Caco-2 (cell line): ENCODE measurements at regions not wholly inside any gene's neighbourhood (a gene's known extent, or its start where the extent isn't known, plus 50 kb on each side); places are given as distances from the start of the nearest gene placed in this dataset.

Experiments used
- BruUV-seq: library from RNA; stranded (reverse); fragments of 400-500 nt; replicated peaks from 2 replicates; lab custom pipeline; 2021; lab: Mats Ljungman, UMichigan
- CTCF ChIA-PET: fragments of 300-600 bp; sonication (Branson Sonifier 250); formaldehyde crosslinking; loops from one replicate; lab custom pipeline; 2022; ENCODE audit warnings: antibody characterized with exemption; lab: Charles Lee
- POLR2A ChIA-PET: fragments of 300-600 bp; sonication (Branson Sonifier 250); formaldehyde crosslinking; loops from one replicate; lab custom pipeline; 2022; ENCODE audit warnings: antibody characterized with exemption; lab: Charles Lee
- DNase-seq, 2 experiments: peaks; one replicate each; pipeline versions ENCODE4 v3.0.0 to v3.0.0-alpha.2; 2020 to 2022
- H3K27me3 ChIP-seq: replicated peaks from 2 replicates; pipeline ENCODE4 v1.6.0; 2011; ENCODE audit warnings: low read length; ENCODE audit not compliant: control insufficient read depth, insufficient read depth
- H3K36me3 ChIP-seq: 2 replicates; pipeline ENCODE4 v1.5.1; 2011; ENCODE audit warnings: low read length; ENCODE audit not compliant: control insufficient read depth, insufficient read depth
- H3K4me1 ChIP-seq: fragments of 250-450 bp; sonication (Bioruptor Pico); 2 replicates; pipeline ENCODE4 v1.5.1; 2020; ENCODE audit warnings: mild to moderate bottlenecking
- H3K4me3 ChIP-seq: 2 replicates; pipeline ENCODE4 v1.5.1; 2011; ENCODE audit warnings: low read depth, mild to moderate bottlenecking, control low read depth, low read length
- H3K9me3 ChIP-seq: fragments of 250-450 bp; sonication (Bioruptor Pico); 2 replicates; pipeline ENCODE4 v1.5.1; 2020; ENCODE audit warnings: mild to moderate bottlenecking, moderate library complexity
- H3K27ac Mint-ChIP-seq: one replicate; pipeline ENCODE4 v1.8.0; 2022; ENCODE audit warnings: mixed read lengths; ENCODE audit not compliant: unreplicated experiment
- H3K27me3 Mint-ChIP-seq: one replicate; pipeline ENCODE4 v1.8.0; 2022; ENCODE audit warnings: mixed read lengths; ENCODE audit not compliant: insufficient read depth, unreplicated experiment
- H3K36me3 Mint-ChIP-seq: one replicate; pipeline ENCODE4 v1.8.0; 2022; ENCODE audit warnings: mild to moderate bottlenecking, mixed read lengths; ENCODE audit not compliant: insufficient read depth, unreplicated experiment
- H3K4me1 Mint-ChIP-seq: one replicate; pipeline ENCODE4 v1.8.0; 2022; ENCODE audit warnings: low read depth, mixed read lengths; ENCODE audit not compliant: unreplicated experiment
- H3K4me3 Mint-ChIP-seq: one replicate; pipeline ENCODE4 v1.8.0; 2022; ENCODE audit warnings: mild to moderate bottlenecking, moderate library complexity, mixed read lengths; ENCODE audit not compliant: unreplicated experiment
- H3K9me3 Mint-ChIP-seq: one replicate; pipeline ENCODE4 v1.8.0; 2022; ENCODE audit warnings: mixed read lengths; ENCODE audit not compliant: unreplicated experiment
- intact Hi-C: fragments of 100-400 bp; cut with micrococcal nuclease; formaldehyde crosslinking; loops from one replicate; pipeline ENCODE4 v1.10.0; 2022; ENCODE audit not compliant: unreplicated experiment
- TF ChIP-seq, protein P1 (sequence below), 2 experiments: fragments of 200-600 bp in 1 of 2; IDR thresholded peaks; 1 replicate in 1 of 2; 2 replicates in 1 of 2; pipeline versions ENCODE4 v1.5.1 to v1.8.0; 2011 to 2022; ENCODE audit warnings: antibody characterized with exemption in 1 of 2, control low read depth in 1 of 2, inconsistent platforms in 1 of 2, low read depth in 1 of 2, low read length in 1 of 2, mild to moderate bottlenecking in 1 of 2, moderate library complexity in 1 of 2; ENCODE audit not compliant: insufficient read depth in 1 of 2, severe bottlenecking in 1 of 2, unreplicated experiment in 1 of 2

DNA sequence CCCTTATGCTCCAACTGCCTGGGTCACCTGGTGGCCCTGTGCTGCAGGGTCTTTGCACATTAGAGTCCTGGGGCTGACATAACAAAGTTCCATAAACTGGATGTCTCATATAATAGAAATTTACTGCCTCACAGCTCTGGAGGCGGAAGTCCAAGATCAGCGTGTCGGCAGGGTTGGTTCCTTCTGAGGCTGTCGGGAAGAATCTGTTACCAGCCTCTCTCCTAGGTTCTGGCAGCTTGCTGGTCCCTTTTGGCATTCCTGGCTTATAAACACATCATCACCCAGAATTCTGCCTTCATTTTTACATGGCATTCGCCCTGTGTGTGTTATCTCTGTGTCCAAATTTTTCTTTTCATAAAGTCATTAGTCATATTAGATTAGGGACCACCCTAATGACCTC, 170.5 kb downstream of the NDUFA10 start:
- ChIA-PET POLR2A (no interaction called here), CTCF (no interaction called here)
- no TSS peak for BruUV-seq
- TF ChIP-seq, protein P1, sequence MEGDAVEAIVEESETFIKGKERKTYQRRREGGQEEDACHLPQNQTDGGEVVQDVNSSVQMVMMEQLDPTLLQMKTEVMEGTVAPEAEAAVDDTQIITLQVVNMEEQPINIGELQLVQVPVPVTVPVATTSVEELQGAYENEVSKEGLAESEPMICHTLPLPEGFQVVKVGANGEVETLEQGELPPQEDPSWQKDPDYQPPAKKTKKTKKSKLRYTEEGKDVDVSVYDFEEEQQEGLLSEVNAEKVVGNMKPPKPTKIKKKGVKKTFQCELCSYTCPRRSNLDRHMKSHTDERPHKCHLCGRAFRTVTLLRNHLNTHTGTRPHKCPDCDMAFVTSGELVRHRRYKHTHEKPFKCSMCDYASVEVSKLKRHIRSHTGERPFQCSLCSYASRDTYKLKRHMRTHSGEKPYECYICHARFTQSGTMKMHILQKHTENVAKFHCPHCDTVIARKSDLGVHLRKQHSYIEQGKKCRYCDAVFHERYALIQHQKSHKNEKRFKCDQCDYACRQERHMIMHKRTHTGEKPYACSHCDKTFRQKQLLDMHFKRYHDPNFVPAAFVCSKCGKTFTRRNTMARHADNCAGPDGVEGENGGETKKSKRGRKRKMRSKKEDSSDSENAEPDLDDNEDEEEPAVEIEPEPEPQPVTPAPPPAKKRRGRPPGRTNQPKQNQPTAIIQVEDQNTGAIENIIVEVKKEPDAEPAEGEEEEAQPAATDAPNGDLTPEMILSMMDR (IDR thresholded peaks at IDR 0.05; ENCODE audit: insufficient read depth in 1 of 2, low read depth in 1 of 2, low read length in 1 of 2, severe bottlenecking in 1 of 2, unreplicated experiment in 1 of 2), result no peak
- Histone ChIP-seq H3K9me3 (no peaks in the 10 kb centered on the region), H3K36me3 (no peaks in the 10 kb centered on the region), H3K4me1 (no peaks in the 10 kb centered on the region), H3K4me3 (no peak overlapping the region), H3K27me3 (no peaks in the 10 kb centered on the region)
- H3K4me3 Mint-ChIP-seq, result no peak overlapping the region
- intact Hi-C loops, result no loop called here
- no peaks in the 10 kb centered on the region for H3K9me3 Mint-ChIP-seq
- H3K27me3 Mint-ChIP-seq, result no peaks in the 10 kb centered on the region
- no peaks in the 10 kb centered on the region for H3K36me3 Mint-ChIP-seq
- H3K27ac Mint-ChIP-seq, result no peak overlapping the region
- no peak for DNase-seq
- H3K4me1 Mint-ChIP-seq, result no peaks in the 10 kb centered on the region

- Mint-ChIP-seq H3K27ac (no peak overlapping the region), H3K9me3 (no peaks in the 10 kb centered on the region), H3K4me1 (no peaks in the 10 kb centered on the region), H3K4me3 (no peak overlapping the region), H3K36me3 (no peaks in the 10 kb centered on the region), H3K27me3 (no peaks in the 10 kb centered on the region)
- POLR2A ChIA-PET, result no interaction called here
- TF ChIP-seq, protein P1 (IDR thresholded peaks at IDR 0.05; ENCODE audit: insufficient read depth in 1 of 2, low read depth in 1 of 2, low read length in 1 of 2, severe bottlenecking in 1 of 2, unreplicated experiment in 1 of 2), result no peak
- no peak overlapping the region for H3K4me3 ChIP-seq
- no peak for DNase-seq
- intact Hi-C loops, result no loop called here
- CTCF ChIA-PET, result no interaction called here
- H3K9me3 ChIP-seq, result no peaks in the 10 kb centered on the region
- BruUV-seq, result no TSS peak
- H3K27me3 ChIP-seq, result no peaks in the 10 kb centered on the region
- no peaks in the 10 kb centered on the region for H3K36me3 ChIP-seq
- H3K4me1 ChIP-seq, result no peaks in the 10 kb centered on the region
These were observed 171.3 kb downstream of the NDUFA10 start for GRCh38 chr2:239853706-239854327.

DNA sequence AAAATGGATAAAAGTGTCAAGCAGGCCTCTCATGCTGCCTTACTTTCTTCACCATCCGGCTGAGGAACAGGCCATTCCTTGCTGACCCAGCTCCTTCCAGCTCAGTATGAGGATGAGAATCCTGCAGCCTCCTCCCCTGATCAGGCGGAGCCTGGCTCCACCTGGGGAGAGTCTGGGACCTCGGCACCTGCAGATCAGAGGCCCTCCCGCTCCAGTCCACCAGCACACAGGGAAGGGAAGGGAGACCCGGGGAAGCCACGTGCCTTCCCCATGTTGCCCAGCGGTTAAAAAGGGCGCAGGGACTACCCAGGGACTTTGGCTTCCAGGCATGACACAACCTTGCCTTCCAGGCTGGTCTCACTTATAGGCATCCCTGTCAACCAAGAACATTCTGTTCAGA, 172.0 kb downstream of the NDUFA10 start:
- ChIA-PET POLR2A (no interaction called here), CTCF (interaction anchor here (0.6 kb wide), 1 partner anchor 116 kb away, joined by 3 read pairs; no protein-coding TSS in a partner anchor)
- peaks cover under 1% of the 10 kb centered on the region for H3K27me3 Mint-ChIP-seq
- intact Hi-C loops, result no loop called here
- Histone ChIP-seq H3K9me3 (no peaks in the 10 kb centered on the region), H3K4me1 (no peaks in the 10 kb centered on the region), H3K36me3 (no peaks in the 10 kb centered on the region), H3K4me3 (no peak overlapping the region), H3K27me3 (no peaks in the 10 kb centered on the region)
- H3K9me3 Mint-ChIP-seq, result no peaks in the 10 kb centered on the region
- no peak overlapping the region for H3K27ac Mint-ChIP-seq
- BruUV-seq, result no TSS peak
- DNase-seq, result no peak
- TF ChIP-seq, protein P1 (IDR thresholded peaks at IDR 0.05; ENCODE audit: insufficient read depth in 1 of 2, low read depth in 1 of 2, low read length in 1 of 2, severe bottlenecking in 1 of 2, unreplicated experiment in 1 of 2), result no peak
- H3K4me1 Mint-ChIP-seq, result no peaks in the 10 kb centered on the region
- H3K36me3 Mint-ChIP-seq, result no peaks in the 10 kb centered on the region
- H3K4me3 Mint-ChIP-seq, result no peak overlapping the region
